Spleen (tissue), 7 donors: ENCODE measurements at regions not wholly inside any gene's neighbourhood (a gene's known extent, or its start where the extent isn't known, plus 50 kb on each side); places are given as distances from the start of the nearest gene placed in this dataset.

Experiments used
- POLR2A ChIP-seq, 3 donors: fragments of 450-650 bp; IDR thresholded peaks; one replicate each; pipeline ENCODE4 v1.5.1; 2017; ENCODE audit warnings: antibody characterized with exemption in 3 of 3, mild to moderate bottlenecking in 1 of 3
- POLR2AphosphoS5 ChIP-seq, 3 donors: sonication (generic); formaldehyde crosslinking; IDR thresholded peaks; one replicate each; pipeline ENCODE4 v1.5.1; 2017; ENCODE audit warnings: antibody characterized with exemption in 3 of 3
- TF ChIP-seq, protein P1 (sequence below), 11 experiments: fragments of 200-600 bp in 7 of 11; fragments of 450-650 bp in 4 of 11; sonication (generic) in 4 of 11; IDR thresholded peaks in 8 of 11; conservative IDR thresholded peaks in 3 of 11; 1 replicate in 7 of 11; 2 replicates in 4 of 11; pipeline versions ENCODE4 v1.4.0 to v1.8.0; 2016 to 2021; ENCODE audit warnings: antibody characterized with exemption in 11 of 11, inconsistent platforms in 4 of 11, mild to moderate bottlenecking in 1 of 11
- donor health status: DM: no; HTN: no; CAD: no; lungs with moderate emphysema.
- donor health status: DM: no; HTN: no; CAD: no.
- donor health status: DM: no; HTN: no; CAD: no.

GRCh38 chr16:9404811-9405210 lies 313.4 kb downstream of the HAPSTR1 start:
- TF ChIP-seq, protein P1, sequence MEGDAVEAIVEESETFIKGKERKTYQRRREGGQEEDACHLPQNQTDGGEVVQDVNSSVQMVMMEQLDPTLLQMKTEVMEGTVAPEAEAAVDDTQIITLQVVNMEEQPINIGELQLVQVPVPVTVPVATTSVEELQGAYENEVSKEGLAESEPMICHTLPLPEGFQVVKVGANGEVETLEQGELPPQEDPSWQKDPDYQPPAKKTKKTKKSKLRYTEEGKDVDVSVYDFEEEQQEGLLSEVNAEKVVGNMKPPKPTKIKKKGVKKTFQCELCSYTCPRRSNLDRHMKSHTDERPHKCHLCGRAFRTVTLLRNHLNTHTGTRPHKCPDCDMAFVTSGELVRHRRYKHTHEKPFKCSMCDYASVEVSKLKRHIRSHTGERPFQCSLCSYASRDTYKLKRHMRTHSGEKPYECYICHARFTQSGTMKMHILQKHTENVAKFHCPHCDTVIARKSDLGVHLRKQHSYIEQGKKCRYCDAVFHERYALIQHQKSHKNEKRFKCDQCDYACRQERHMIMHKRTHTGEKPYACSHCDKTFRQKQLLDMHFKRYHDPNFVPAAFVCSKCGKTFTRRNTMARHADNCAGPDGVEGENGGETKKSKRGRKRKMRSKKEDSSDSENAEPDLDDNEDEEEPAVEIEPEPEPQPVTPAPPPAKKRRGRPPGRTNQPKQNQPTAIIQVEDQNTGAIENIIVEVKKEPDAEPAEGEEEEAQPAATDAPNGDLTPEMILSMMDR (IDR thresholded peaks at IDR 0.05 in 8 of 11, conservative IDR thresholded peaks at IDR 0.05 in 3 of 11) = no peak
- TF ChIP-seq POLR2AphosphoS5 (IDR thresholded peaks at IDR 0.05) = no peak
- no peak for TF ChIP-seq POLR2A (IDR thresholded peaks at IDR 0.05)
